Right atrium auricular region (tissue), 2 donors: ENCODE measurements at regions not wholly inside any gene's neighbourhood (a gene's known extent, or its start where the extent isn't known, plus 50 kb on each side); places are given as distances from the start of the nearest gene placed in this dataset.
"Not testable (repeated sequence)": the region's sequence is repeated elsewhere in the genome, so short reads cannot be mapped to it uniquely, and the experiment has no call there.

Experiments used
- DNase-seq: peaks from one replicate; pipeline ENCODE4 v3.0.0-alpha.2; 2019; ENCODE audit warnings: low spot score
- H3K27ac ChIP-seq, 2 donors: fragments of 200-600 bp; sonication (generic); 1 replicate in 1 of 2; 2 replicates in 1 of 2; pipeline ENCODE4 v1.5.1; 2016 to 2019
- H3K27me3 ChIP-seq, 2 donors: fragments of 200-600 bp; sonication (generic); one replicate each; pipeline versions ENCODE4 v1.5.1 to v1.6.0; 2017 to 2019
- H3K36me3 ChIP-seq: fragments of 200-600 bp; sonication (generic); one replicate; pipeline ENCODE4 v1.5.1; 2016
- H3K4me1 ChIP-seq, 2 donors: fragments of 200-600 bp; sonication (generic); one replicate each; pipeline versions ENCODE4 v1.5.1 to v1.6.0; 2017 to 2019
- H3K4me3 ChIP-seq, 2 donors: fragments of 200-600 bp; sonication (generic); 1 replicate in 1 of 2; 2 replicates in 1 of 2; pipeline ENCODE4 v1.5.1; 2017 to 2019; ENCODE audit warnings: mild to moderate bottlenecking in 1 of 2, moderate library complexity in 1 of 2
- H3K9me3 ChIP-seq, 2 donors: fragments of 200-600 bp; sonication (generic); one replicate each; pipeline ENCODE4 v1.5.1; 2019
- TF ChIP-seq, protein P1 (sequence below), 2 donors: fragments of 200-600 bp; sonication (generic); IDR thresholded peaks; one replicate each; pipeline ENCODE4 v1.5.1; 2019; ENCODE audit warnings: antibody characterized with exemption in 2 of 2

- DNase-seq = no peak
- Histone ChIP-seq H3K27ac (no peak overlapping the region), H3K36me3 (no peaks in the 10 kb centered on the region), H3K4me3 (no peak overlapping the region), H3K4me1 (no peaks in the 10 kb centered on the region), H3K9me3 (no peaks in the 10 kb centered on the region), H3K27me3 (no peaks in the 10 kb centered on the region)
- TF ChIP-seq, protein P1, sequence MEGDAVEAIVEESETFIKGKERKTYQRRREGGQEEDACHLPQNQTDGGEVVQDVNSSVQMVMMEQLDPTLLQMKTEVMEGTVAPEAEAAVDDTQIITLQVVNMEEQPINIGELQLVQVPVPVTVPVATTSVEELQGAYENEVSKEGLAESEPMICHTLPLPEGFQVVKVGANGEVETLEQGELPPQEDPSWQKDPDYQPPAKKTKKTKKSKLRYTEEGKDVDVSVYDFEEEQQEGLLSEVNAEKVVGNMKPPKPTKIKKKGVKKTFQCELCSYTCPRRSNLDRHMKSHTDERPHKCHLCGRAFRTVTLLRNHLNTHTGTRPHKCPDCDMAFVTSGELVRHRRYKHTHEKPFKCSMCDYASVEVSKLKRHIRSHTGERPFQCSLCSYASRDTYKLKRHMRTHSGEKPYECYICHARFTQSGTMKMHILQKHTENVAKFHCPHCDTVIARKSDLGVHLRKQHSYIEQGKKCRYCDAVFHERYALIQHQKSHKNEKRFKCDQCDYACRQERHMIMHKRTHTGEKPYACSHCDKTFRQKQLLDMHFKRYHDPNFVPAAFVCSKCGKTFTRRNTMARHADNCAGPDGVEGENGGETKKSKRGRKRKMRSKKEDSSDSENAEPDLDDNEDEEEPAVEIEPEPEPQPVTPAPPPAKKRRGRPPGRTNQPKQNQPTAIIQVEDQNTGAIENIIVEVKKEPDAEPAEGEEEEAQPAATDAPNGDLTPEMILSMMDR (IDR thresholded peaks at IDR 0.05) = no peak
Observed at GRCh38 chr1:82371844-82372498, 571.2 kb downstream of the ADGRL2 start.

DNA sequence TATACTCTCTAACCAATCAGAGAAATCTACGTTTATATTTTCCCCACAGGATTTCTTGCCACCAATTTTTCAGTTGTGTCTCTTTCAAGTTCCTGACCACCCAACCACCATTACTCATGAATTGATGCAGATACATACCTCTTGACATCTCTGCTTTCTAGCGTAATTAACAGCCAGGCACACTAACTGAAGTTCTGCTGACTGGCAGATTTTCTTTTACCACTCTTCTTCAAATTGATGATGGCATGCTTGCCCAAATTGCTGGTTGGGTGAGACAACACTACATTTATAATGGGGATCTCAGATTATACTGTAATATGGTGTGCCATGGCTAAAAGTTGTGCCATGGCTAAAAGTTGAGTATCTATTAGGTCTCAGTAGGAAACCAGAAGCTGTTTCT, 566.7 kb downstream of the ADGRL2 start:
- DNase-seq = no peak
- TF ChIP-seq, protein P1 (IDR thresholded peaks at IDR 0.05) = no peak
- no peak overlapping the region for H3K4me3 ChIP-seq
- H3K9me3 ChIP-seq = no peaks in the 10 kb centered on the region
- no peaks in the 10 kb centered on the region for H3K36me3 ChIP-seq
- no peaks in the 10 kb centered on the region for H3K27me3 ChIP-seq
- H3K27ac ChIP-seq = no peak overlapping the region
- H3K4me1 ChIP-seq = no peaks in the 10 kb centered on the region

DNA sequence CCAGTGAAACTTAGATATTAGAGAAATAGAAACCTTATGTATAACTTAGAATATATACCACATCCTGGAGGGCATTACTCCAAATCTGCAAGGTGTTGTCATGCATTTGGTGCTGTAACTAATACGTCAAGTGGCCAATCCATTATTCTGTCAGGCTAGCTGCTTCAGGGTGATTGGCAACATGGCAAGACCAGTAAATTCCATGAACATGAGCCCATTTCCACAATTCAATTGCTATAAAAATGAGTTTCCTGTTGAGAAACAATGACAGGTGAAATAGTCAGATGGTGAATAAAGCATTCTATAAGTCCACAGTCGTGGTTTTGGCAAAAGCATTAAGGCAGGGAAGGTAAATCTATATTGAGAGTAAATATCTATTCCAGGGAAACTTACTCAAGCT, 566.0 kb downstream of the ADGRL2 start:
- Histone ChIP-seq H3K9me3 (no peaks in the 10 kb centered on the region), H3K27me3 (no peaks in the 10 kb centered on the region), H3K4me1 (no peaks in the 10 kb centered on the region), H3K36me3 (no peaks in the 10 kb centered on the region), H3K27ac (no peak overlapping the region), H3K4me3 (no peak overlapping the region)
- TF ChIP-seq, protein P1 (IDR thresholded peaks at IDR 0.05) = no peak
- DNase-seq = no peak

DNA sequence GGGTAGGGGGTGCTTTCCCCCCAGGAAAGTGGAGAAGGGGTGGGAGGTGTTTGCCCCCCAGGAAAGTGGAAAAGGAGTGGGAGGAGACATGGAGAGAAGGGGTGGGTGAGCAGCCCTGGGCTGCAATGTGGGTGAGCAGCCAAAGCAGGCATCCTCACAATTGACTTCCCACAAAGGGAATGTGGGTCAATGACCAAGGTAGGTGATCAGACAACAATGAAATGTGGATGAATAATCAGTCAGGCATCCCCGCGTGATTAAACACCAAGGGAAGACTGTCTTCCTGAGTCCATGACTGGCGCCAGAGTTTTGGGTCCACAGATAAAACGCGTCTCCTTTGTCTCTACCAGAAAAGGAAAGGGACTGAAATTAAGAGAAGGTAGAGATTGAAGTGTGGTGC, 558.8 kb downstream of the ADGRL2 start:
- H3K4me3 ChIP-seq, H3K36me3 ChIP-seq, H3K4me1 ChIP-seq, H3K27ac ChIP-seq, DNase-seq, H3K27me3 ChIP-seq, H3K9me3 ChIP-seq: not testable (repeated sequence)

- DNase-seq = not testable (repeated sequence)
Observed at GRCh38 chr1:82358706-82359105, 558.0 kb downstream of the ADGRL2 start.

GRCh38 chr1:82354546-82354945, 553.8 kb downstream of the ADGRL2 start:
- not testable (repeated sequence) for H3K36me3 ChIP-seq, H3K27me3 ChIP-seq, H3K27ac ChIP-seq, H3K4me1 ChIP-seq, DNase-seq, H3K4me3 ChIP-seq, H3K9me3 ChIP-seq

More at GRCh38 chr1:82358706-82359105, 558.0 kb downstream of the ADGRL2 start:
- H3K27me3 ChIP-seq, H3K27ac ChIP-seq, H3K9me3 ChIP-seq, H3K36me3 ChIP-seq, H3K4me3 ChIP-seq, H3K4me1 ChIP-seq: not testable (repeated sequence)

GRCh38 chr1:82348487-82348886, 547.8 kb downstream of the ADGRL2 start:
- no peaks in the 10 kb centered on the region for H3K27me3 ChIP-seq
- H3K27ac ChIP-seq = no peak overlapping the region
- DNase-seq = no peak
- no peaks in the 10 kb centered on the region for H3K4me1 ChIP-seq
- H3K4me3 ChIP-seq = no peak overlapping the region
- H3K36me3 ChIP-seq = no peaks in the 10 kb centered on the region
- H3K9me3 ChIP-seq = no peaks in the 10 kb centered on the region
- TF ChIP-seq, protein P1 (IDR thresholded peaks at IDR 0.05) = no peak
